OCI-LY7 (cell line): ENCODE measurements at regions not wholly inside any gene's neighbourhood (a gene's known extent, or its start where the extent isn't known, plus 50 kb on each side); places are given as distances from the start of the nearest gene placed in this dataset.

ENCODE experiments used
- BruUV-seq: library from RNA; stranded (reverse); fragments of 400-500 nt; replicated peaks from 2 replicates; lab custom pipeline; 2021; lab: Mats Ljungman, UMichigan
- CTCF ChIA-PET: fragments of 300-600 bp; sonication (Branson Sonifier 250); formaldehyde crosslinking; loops from one replicate; lab custom pipeline; 2022; ENCODE audit warnings: antibody characterized with exemption; ENCODE audit not compliant: unreplicated experiment; lab: Charles Lee
- POLR2A ChIA-PET: fragments of 300-600 bp; sonication (Branson Sonifier 250); formaldehyde crosslinking; loops from one replicate; lab custom pipeline; 2022; ENCODE audit warnings: antibody characterized with exemption; lab: Charles Lee
- DNase-seq: peaks from one replicate; pipeline ENCODE4 v3.0.0-alpha.2; 2015; ENCODE audit warnings: low spot score
- H2AFZ ChIP-seq: fragments of 200-600 bp; sonication (generic), shearing (Covaris generic); 2 replicates; pipeline ENCODE4 v1.6.1; 2014; ENCODE audit warnings: mild to moderate bottlenecking, antibody characterized with exemption, low read length, moderate library complexity
- H3K27ac ChIP-seq: fragments of 200-600 bp; sonication (generic); 2 replicates; pipeline ENCODE4 v1.5.1; 2014; ENCODE audit warnings: mixed run types, low read depth, mild to moderate bottlenecking, moderate library complexity, low read length, inconsistent platforms; ENCODE audit not compliant: poor library complexity, severe bottlenecking
- H3K36me3 ChIP-seq: fragments of 200-600 bp; sonication (generic); 2 replicates; pipeline ENCODE4 v1.6.1; 2014; ENCODE audit warnings: mild to moderate bottlenecking, antibody characterized with exemption, low read length, moderate library complexity, mixed read lengths; ENCODE audit not compliant: insufficient read depth
- H3K4me1 ChIP-seq: fragments of 200-600 bp; sonication (generic); 2 replicates; pipeline ENCODE4 v1.5.1; 2014; ENCODE audit warnings: mild to moderate bottlenecking, low read length; ENCODE audit not compliant: insufficient read depth, poor library complexity, severe bottlenecking
- H3K4me2 ChIP-seq: fragments of 200-600 bp; sonication (generic); 2 replicates; pipeline ENCODE4 v1.6.1; 2014; ENCODE audit warnings: mild to moderate bottlenecking, low read length
- H3K4me3 ChIP-seq: fragments of 200-600 bp; sonication (generic); 2 replicates; pipeline ENCODE4 v1.5.1; 2014; ENCODE audit warnings: mild to moderate bottlenecking, low read depth, low read length; ENCODE audit not compliant: poor library complexity, severe bottlenecking
- H3K79me2 ChIP-seq: fragments of 200-600 bp; sonication (generic); 2 replicates; pipeline ENCODE4 v1.6.1; 2016; ENCODE audit warnings: low read depth, mild to moderate bottlenecking, low read length, moderate library complexity, mixed read lengths; ENCODE audit not compliant: insufficient read depth
- H3K9me2 ChIP-seq: fragments of 200-600 bp; sonication (generic); 2 replicates; pipeline ENCODE4 v1.6.1; 2016; ENCODE audit warnings: mild to moderate bottlenecking, low read length, mixed read lengths; ENCODE audit not compliant: insufficient read depth
- H3K9me3 ChIP-seq: fragments of 200-600 bp; sonication (generic); 2 replicates; pipeline ENCODE4 v1.6.1; 2014; ENCODE audit warnings: mild to moderate bottlenecking, mixed run types, low read length, mixed read lengths
- H4K20me1 ChIP-seq: fragments of 200-600 bp; sonication (generic); 2 replicates; pipeline ENCODE4 v1.6.1; 2014; ENCODE audit warnings: mild to moderate bottlenecking, antibody characterized with exemption, low read length, moderate library complexity, mixed read lengths; ENCODE audit not compliant: insufficient read depth
- EZH2phosphoT487 ChIP-seq: fragments of 200-600 bp; sonication (generic); IDR thresholded peaks from 2 replicates; pipeline ENCODE4 v1.6.1; 2018; ENCODE audit warnings: low read depth, borderline replicate concordance, mild to moderate bottlenecking, mixed run types, antibody characterized with exemption, low read length, moderate library complexity, mixed read lengths
- intact Hi-C: fragments of 100-400 bp; cut with micrococcal nuclease; formaldehyde crosslinking; loops from one replicate; pipeline ENCODE4 v1.10.0; 2022; ENCODE audit not compliant: unreplicated experiment
- TF ChIP-seq, protein P1 (sequence below): fragments of 200-600 bp; sonication (generic); conservative IDR thresholded peaks from 2 replicates; pipeline ENCODE4 v1.5.1; 2014; ENCODE audit warnings: mild to moderate bottlenecking, antibody characterized with exemption, low read length, moderate library complexity, mixed read lengths

DNA sequence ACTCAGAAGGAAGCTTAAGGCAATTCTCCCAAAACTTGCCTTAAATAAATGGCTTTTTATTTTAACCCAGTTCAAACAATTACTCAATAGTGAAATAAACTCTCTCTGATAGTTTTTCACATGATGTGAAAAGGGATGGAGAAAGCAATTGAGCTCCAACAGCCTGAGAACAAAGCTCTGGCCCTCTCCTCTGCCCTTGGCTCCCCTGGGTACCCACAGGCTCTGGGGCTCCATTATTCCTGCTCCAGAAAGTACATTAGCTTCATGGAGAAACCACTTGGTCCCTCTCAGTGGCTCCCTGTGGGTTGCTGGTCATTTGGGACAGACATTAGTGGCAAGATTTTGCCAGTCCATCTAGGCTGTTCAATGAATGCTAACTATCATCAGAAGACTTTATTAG is 242.8 kb downstream of the ATP23 start:
- CTCF ChIA-PET = no interaction called here
- Histone ChIP-seq H3K27ac (no peak overlapping the region), H3K36me3 (no peaks in the 10 kb centered on the region), H3K4me3 (no peak overlapping the region), H3K9me2 (no peaks in the 10 kb centered on the region), H2AFZ (no peak overlapping the region), H3K9me3 (peaks cover 15% of the 10 kb centered on the region; the same call in 1 of the 2 replicates), H3K4me1 (no peaks in the 10 kb centered on the region), H3K4me2 (no peak overlapping the region), H3K79me2 (no peaks in the 10 kb centered on the region), H4K20me1 (no peaks in the 10 kb centered on the region)
- POLR2A ChIA-PET = no interaction called here
- TF ChIP-seq EZH2phosphoT487 = no peak
- TF ChIP-seq, protein P1, sequence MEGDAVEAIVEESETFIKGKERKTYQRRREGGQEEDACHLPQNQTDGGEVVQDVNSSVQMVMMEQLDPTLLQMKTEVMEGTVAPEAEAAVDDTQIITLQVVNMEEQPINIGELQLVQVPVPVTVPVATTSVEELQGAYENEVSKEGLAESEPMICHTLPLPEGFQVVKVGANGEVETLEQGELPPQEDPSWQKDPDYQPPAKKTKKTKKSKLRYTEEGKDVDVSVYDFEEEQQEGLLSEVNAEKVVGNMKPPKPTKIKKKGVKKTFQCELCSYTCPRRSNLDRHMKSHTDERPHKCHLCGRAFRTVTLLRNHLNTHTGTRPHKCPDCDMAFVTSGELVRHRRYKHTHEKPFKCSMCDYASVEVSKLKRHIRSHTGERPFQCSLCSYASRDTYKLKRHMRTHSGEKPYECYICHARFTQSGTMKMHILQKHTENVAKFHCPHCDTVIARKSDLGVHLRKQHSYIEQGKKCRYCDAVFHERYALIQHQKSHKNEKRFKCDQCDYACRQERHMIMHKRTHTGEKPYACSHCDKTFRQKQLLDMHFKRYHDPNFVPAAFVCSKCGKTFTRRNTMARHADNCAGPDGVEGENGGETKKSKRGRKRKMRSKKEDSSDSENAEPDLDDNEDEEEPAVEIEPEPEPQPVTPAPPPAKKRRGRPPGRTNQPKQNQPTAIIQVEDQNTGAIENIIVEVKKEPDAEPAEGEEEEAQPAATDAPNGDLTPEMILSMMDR = no peak
- DNase-seq = no peak
- no TSS peak for BruUV-seq
- intact Hi-C loops = no loop called here

- Histone ChIP-seq H3K79me2 (no peaks in the 10 kb centered on the region), H3K27ac (no peak overlapping the region), H3K9me2 (no peaks in the 10 kb centered on the region), H3K4me3 (no peak overlapping the region), H3K4me1 (no peaks in the 10 kb centered on the region), H4K20me1 (no peaks in the 10 kb centered on the region), H3K36me3 (no peaks in the 10 kb centered on the region), H3K4me2 (no peak overlapping the region), H2AFZ (no peak overlapping the region), H3K9me3 (peaks cover 15% of the 10 kb centered on the region; the same call in 1 of the 2 replicates)
- ChIA-PET POLR2A (no interaction called here), CTCF (no interaction called here)
- intact Hi-C loops = no loop called here
- no peak for DNase-seq
- no peak for TF ChIP-seq EZH2phosphoT487
- TF ChIP-seq, protein P1 = no peak
- BruUV-seq = no TSS peak
These were observed 245.0 kb downstream of the ATP23 start for GRCh38 chr12:58186401-58186800.

- H3K27ac ChIP-seq = no peak overlapping the region
- no peaks in the 10 kb centered on the region for H3K79me2 ChIP-seq
- no peaks in the 10 kb centered on the region for H3K4me1 ChIP-seq
- peaks cover 15% of the 10 kb centered on the region; the same call in 1 of the 2 replicates for H3K9me3 ChIP-seq
- no peak overlapping the region for H2AFZ ChIP-seq
- no peak overlapping the region for H3K4me3 ChIP-seq
- ChIA-PET CTCF (no interaction called here), POLR2A (no interaction called here)
- intact Hi-C loops = no loop called here
- TF ChIP-seq, protein P1 = no peak
- TF ChIP-seq EZH2phosphoT487 = no peak
- no peaks in the 10 kb centered on the region for H3K9me2 ChIP-seq
- DNase-seq = peak; percentile 35
- H3K4me2 ChIP-seq = no peak overlapping the region
- H4K20me1 ChIP-seq = no peaks in the 10 kb centered on the region
- H3K36me3 ChIP-seq = no peaks in the 10 kb centered on the region
- no TSS peak for BruUV-seq
These were observed 245.5 kb downstream of the ATP23 start for GRCh38 chr12:58186914-58187313.
